ENCODE measurements at regions not wholly inside any gene's neighbourhood (a gene's known extent, or its start where the extent isn't known, plus 50 kb on each side); places are given as distances from the start of the nearest gene placed in this dataset. TPM values are rescaled to one million over a fixed set of nuclear protein-coding genes. Genes with fewer than 3 reads are reported as not detected.

DNA sequence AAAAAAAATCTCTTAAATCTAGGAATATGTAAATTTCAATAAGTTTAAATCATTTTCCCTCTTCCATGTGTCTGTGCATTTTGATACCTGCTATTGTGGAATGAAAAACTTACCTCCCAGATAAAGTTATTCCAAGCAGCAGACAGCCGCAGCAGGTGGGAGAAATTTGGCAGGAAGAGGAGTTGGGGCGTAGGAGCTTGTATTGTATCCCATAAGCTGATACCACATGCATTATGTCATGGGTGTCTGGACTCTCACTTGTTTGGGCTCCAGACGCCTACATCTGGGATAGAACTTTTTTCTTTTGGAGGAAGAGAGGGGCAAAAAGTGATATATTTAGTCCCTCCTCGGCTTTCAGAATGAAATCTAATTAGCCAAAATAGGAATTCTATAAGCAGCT is 59.3 kb upstream of the TCF4 start:
- Histone ChIP-seq H3K27ac (ENCODE audit: low read depth, low read length) (no peak overlapping the region), H2AK5ac (ENCODE audit: low read length) (no peak overlapping the region), H3K23ac (ENCODE audit: low read length) (no peak overlapping the region), H3K4ac (ENCODE audit: low read depth, low read length) (no peak overlapping the region), H2BK5ac (ENCODE audit: low read length) (no peak overlapping the region), H2BK120ac (ENCODE audit: low read depth, low read length) (no peak overlapping the region), H3K9ac (ENCODE audit: low read length) (no peak overlapping the region), H3K79me2 (ENCODE audit: control insufficient read depth, insufficient read depth, low read length) (no peaks in the 10 kb centered on the region), H3K79me1 (ENCODE audit: low read length) (no peaks in the 10 kb centered on the region), H3K27me3 (ENCODE audit: insufficient read depth, low read length, poor library complexity) (no peaks in the 10 kb centered on the region), H3K56ac (ENCODE audit: low read length) (no peak overlapping the region), H4K5ac (ENCODE audit: low read length) (no peak overlapping the region), H3K4me3 (ENCODE audit: low read length) (no peak overlapping the region), H3K18ac (ENCODE audit: low read length) (no peak overlapping the region), H2BK15ac (replicated peaks; ENCODE audit: low read depth) (no peak overlapping the region), H4K8ac (ENCODE audit: low read depth, low read length) (no peak overlapping the region), H3K4me2 (ENCODE audit: low read length) (no peak overlapping the region), H3K4me1 (ENCODE audit: control insufficient read depth, low read depth, low read length) (no peaks in the 10 kb centered on the region), H3K36me3 (ENCODE audit: control insufficient read depth, insufficient read depth, low read length) (no peaks in the 10 kb centered on the region)
- WGBS (ENCODE audit: extremely low coverage, insufficient coverage, low lambda C conversion rate), result no CpG with 5 or more reads among the region's 4 CpGs
- DNase-seq, result no peak

GRCh38 chr18:55642191-55642590 is 54.2 kb upstream of the TCF4 start:
- Histone ChIP-seq H3K9ac (ENCODE audit: low read length) (no peak overlapping the region), H3K79me1 (ENCODE audit: low read length) (no peaks in the 10 kb centered on the region), H3K27ac (ENCODE audit: low read depth, low read length) (no peak overlapping the region), H4K8ac (ENCODE audit: low read depth, low read length) (no peak overlapping the region), H4K5ac (ENCODE audit: low read length) (no peak overlapping the region), H3K4ac (ENCODE audit: low read depth, low read length) (no peak overlapping the region), H3K4me2 (ENCODE audit: low read length) (no peak overlapping the region), H3K27me3 (ENCODE audit: insufficient read depth, low read length, poor library complexity) (no peaks in the 10 kb centered on the region), H3K56ac (ENCODE audit: low read length) (no peak overlapping the region), H2BK15ac (replicated peaks; ENCODE audit: low read depth) (no peak overlapping the region), H3K79me2 (ENCODE audit: control insufficient read depth, insufficient read depth, low read length) (no peaks in the 10 kb centered on the region), H3K36me3 (ENCODE audit: control insufficient read depth, insufficient read depth, low read length) (no peaks in the 10 kb centered on the region), H2AK5ac (ENCODE audit: low read length) (no peak overlapping the region), H3K18ac (ENCODE audit: low read length) (no peak overlapping the region), H2BK120ac (ENCODE audit: low read depth, low read length) (no peak overlapping the region), H3K4me3 (ENCODE audit: low read length) (no peak overlapping the region), H3K4me1 (ENCODE audit: control insufficient read depth, low read depth, low read length) (no peaks in the 10 kb centered on the region), H3K23ac (ENCODE audit: low read length) (no peak overlapping the region), H2BK5ac (ENCODE audit: low read length) (no peak overlapping the region)
- WGBS (ENCODE audit: extremely low coverage, insufficient coverage, low lambda C conversion rate), result no CpG with 5 or more reads among the region's 2 CpGs
- DNase-seq, result no peak

GRCh38 chr18:55641486-55641885 is 53.5 kb upstream of the TCF4 start:
- Histone ChIP-seq H3K79me2 (ENCODE audit: control insufficient read depth, insufficient read depth, low read length) (no peaks in the 10 kb centered on the region), H3K18ac (ENCODE audit: low read length) (no peak overlapping the region), H2BK120ac (ENCODE audit: low read depth, low read length) (no peak overlapping the region), H3K56ac (ENCODE audit: low read length) (no peak overlapping the region), H3K27me3 (ENCODE audit: insufficient read depth, low read length, poor library complexity) (no peaks in the 10 kb centered on the region), H3K4me3 (ENCODE audit: low read length) (no peak overlapping the region), H3K27ac (ENCODE audit: low read depth, low read length) (no peak overlapping the region), H2BK5ac (ENCODE audit: low read length) (no peak overlapping the region), H3K4me1 (ENCODE audit: control insufficient read depth, low read depth, low read length) (no peaks in the 10 kb centered on the region), H3K36me3 (ENCODE audit: control insufficient read depth, insufficient read depth, low read length) (no peaks in the 10 kb centered on the region), H3K4ac (ENCODE audit: low read depth, low read length) (no peak overlapping the region), H3K79me1 (ENCODE audit: low read length) (no peaks in the 10 kb centered on the region), H3K23ac (ENCODE audit: low read length) (no peak overlapping the region), H4K8ac (ENCODE audit: low read depth, low read length) (no peak overlapping the region), H2BK15ac (replicated peaks; ENCODE audit: low read depth) (no peak overlapping the region), H2AK5ac (ENCODE audit: low read length) (no peak overlapping the region), H4K5ac (ENCODE audit: low read length) (no peak overlapping the region), H3K9ac (ENCODE audit: low read length) (no peak overlapping the region), H3K4me2 (ENCODE audit: low read length) (no peak overlapping the region)
- DNase-seq, result no peak
- WGBS (ENCODE audit: extremely low coverage, insufficient coverage, low lambda C conversion rate), result no CpG with 5 or more reads among the region's 4 CpGs

Small RNAs in the stretch of these regions (small RNA-seq; reads per million reads assigned to genes)
- not detected for gene RF00045 (ENCODE audit: insufficient read depth)
